ACHN (cell line): ENCODE measurements at regions not wholly inside any gene's neighbourhood (a gene's known extent, or its start where the extent isn't known, plus 50 kb on each side); places are given as distances from the start of the nearest gene placed in this dataset.

Source experiments
- DNase-seq: peaks from one replicate; pipeline ENCODE4 v3.0.0-alpha.2; 2015
- in situ Hi-C: cut with HindIII; loops from 2 replicates; pipeline ENCODE4 v1.10.0; 2017; ENCODE audit warnings: low sequenced_read_pairs, low pct_ligation_motif_present, low pct_unique_long_range_greater_than_20kb

DNA sequence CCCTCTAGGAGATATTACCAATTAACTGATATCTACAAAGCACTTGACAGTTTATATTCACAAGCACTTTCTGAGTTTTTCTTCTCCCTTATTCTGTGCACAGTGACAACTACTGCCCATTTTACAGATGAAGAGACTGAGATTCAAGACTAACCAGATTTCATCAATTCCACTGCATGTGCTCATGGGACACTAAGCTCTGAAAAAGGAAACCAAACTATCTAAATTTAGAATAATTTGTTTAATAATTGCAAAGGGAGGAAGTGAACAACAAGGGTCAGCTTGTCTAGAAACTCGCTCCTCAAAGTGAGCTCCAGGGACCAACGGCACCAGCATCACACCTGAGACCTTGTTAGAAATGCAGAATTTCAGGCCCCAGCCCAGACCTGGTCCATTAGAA is 50.8 kb upstream of the MYLIP start:
- in situ Hi-C loops = no loop called here

DNA sequence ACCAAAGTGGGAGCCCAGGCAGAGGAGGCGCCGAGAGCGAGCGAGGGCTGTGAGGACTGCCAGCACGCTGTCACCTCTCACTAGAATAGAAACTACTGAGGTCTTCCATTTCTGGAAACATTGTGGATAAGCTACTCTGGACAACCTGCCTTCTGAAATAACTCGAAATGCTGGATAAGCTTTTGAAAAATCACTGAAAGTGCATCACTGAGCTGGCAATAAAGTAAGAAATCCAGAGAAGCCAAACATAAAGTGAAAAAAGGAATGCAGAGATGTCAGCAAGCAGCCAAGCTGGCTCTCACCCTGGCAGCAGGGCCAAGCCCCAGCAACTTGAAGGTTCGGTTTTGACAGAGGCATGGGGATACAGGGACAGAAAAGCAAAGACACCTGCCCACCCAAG is 59.2 kb upstream of the MYLIP start:
- in situ Hi-C loops = no loop called here
- DNase-seq = no peak

More for the DNA sequence above, 50.8 kb upstream of the MYLIP start:
- DNase-seq = no peak

DNA sequence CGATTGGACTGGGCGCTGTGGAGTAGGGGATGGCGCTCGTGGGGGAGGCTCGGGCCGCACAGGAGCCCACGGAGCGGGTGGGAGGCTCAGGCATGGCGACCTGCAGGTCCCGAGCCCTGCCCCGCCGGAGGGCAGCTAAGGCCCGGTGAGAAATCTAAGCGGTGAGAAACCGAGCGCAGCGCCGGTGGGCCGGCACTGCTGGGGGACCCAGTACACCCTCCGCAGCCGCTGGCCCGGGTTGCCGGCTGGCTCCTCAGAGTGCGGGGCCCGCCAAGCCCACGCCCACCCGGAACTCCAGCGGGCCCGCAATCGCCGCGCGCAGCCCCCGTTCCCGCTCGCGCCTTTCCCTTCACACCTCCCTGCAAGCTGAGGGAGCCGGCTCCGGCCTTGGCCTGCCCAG is 59.7 kb upstream of the MYLIP start:
- no peak for DNase-seq
- in situ Hi-C loops = no loop called here

DNA sequence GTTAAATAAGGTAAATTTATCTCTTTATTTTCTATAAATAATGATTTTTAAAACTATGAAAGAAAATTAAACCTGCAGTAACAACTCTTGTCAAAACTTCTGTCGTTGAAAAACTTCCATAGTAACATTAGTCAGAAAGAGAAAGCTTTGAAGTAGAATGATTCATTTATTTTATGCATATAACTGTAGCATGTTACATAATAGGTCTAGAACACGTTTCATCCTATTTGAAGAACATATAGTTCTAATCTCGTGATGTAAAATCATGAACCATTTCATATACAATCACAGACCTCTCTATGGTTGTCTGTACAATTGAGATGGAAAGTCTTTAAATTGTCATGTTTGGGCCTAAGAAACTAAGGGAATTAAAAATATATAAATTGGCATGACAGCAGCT is 61.3 kb upstream of the MYLIP start:
- in situ Hi-C loops = no loop called here
- no peak for DNase-seq

- DNase-seq = no peak
- in situ Hi-C loops = no loop called here
Observed at GRCh38 chr6:16064671-16065072, 64.2 kb upstream of the MYLIP start.

GRCh38 chr6:16063580-16063979 is 65.3 kb upstream of the MYLIP start:
- DNase-seq = no peak
- in situ Hi-C loops = no loop called here

DNA sequence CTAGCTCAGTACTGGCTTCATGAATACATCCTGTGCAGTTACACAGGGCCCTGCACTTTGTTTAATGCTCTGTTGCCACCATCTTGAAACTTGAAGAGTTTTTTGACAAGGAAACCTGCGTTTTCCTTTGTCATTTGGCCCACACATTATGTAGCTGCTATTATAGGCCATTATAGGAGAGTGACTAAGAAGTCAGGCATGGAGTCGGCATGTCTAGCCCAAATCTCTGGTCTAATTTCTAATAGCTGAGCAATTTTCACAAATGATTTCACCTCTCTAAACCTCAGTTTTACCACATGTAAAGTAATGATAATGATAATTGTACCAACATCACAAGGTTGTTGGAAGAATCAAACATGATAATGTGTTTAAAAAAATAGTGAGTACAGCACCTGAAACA is 67.1 kb upstream of the MYLIP start:
- no peak for DNase-seq
- in situ Hi-C loops = no loop called here

DNA sequence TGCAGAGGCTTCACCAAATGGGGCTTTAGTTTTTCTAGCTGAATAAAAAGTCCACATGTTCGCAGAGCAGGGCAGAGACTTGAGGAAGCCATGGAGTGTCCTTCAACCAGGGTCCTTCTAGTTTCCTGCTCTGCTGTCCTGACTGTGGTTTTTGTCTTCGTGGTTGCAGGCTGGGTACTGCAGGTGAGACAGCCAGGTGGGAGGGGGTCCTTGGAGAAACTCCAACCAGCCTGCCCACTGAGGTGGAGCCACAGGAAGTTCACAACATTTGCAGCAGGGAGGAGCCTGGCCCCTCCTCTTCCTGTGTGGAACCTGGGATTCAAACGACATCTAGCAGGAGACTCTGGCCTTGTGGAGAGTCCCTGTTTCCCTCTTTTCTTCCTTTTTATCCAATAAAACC is 68.8 kb upstream of the MYLIP start:
- in situ Hi-C loops = no loop called here
- no peak for DNase-seq

DNA sequence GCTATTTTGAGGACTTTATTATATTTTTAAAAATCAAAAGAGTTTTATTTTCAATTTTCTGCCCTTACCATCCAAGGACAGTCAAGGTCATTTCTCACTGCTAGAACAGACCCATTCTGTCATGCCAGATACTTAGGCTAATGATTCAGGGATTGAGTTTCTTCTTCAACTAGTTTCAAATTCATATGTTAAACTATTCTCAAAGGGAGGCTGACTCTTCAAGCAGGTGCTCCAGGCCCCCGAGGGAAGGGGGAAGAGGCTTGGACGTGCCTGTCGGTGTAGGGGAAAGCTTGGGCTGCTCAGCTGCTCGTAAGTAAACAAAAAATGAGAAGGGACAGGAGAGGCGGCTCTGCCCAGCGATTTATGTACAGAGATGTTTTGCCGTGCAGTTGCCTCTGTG is 69.4 kb upstream of the MYLIP start:
- in situ Hi-C loops = no loop called here
- no peak for DNase-seq

DNA sequence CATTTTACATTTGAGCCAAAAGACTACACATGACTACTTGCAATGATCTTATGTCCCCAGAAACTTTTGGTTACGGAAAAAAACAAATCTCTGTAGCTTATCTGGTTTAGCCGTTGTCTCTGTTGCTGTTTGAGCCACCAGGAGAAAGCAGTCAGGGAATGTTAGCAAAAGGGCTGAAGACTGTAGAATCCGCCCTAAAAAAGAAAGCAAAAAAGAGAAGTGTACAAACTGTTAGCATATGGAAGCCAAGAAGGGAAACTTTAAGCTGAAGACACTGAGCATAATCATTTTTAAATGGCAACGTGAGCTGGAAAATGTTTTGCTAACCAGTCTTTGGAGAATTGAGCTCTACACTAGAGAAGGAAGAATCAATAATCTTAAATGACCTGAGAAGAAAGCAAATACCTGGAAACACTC is 69.9 kb upstream of the MYLIP start:
- in situ Hi-C loops = no loop called here
- DNase-seq = no peak

- in situ Hi-C loops = no loop called here
- DNase-seq = no peak
Observed at GRCh38 chr6:16058201-16058928, 70.5 kb upstream of the MYLIP start.

GRCh38 chr6:16057446-16057845 is 71.4 kb upstream of the MYLIP start:
- in situ Hi-C loops = no loop called here
- no peak for DNase-seq

- DNase-seq = no peak
- in situ Hi-C loops = no loop called here
Observed at GRCh38 chr6:16056263-16056870, 72.5 kb upstream of the MYLIP start.

DNA sequence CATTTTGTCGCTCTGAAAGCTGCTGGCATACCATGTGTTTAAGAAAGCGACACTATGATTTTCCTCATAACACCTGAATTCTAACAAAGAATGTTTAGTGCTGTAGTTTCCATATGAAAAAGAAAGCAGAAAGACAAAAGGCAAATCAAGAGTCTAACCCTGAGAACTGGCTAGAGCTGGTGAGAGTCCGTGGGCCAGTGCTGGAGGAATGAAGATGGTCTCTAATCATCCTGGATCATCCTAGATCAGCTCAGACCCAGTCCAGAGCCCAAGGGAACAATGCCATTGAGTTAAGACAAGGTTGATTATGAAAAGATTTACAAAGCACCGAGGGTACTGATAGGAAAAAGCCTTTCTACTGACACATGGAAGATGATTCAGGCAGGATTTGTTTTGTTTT is 73.0 kb upstream of the MYLIP start:
- in situ Hi-C loops = no loop called here
- no peak for DNase-seq

DNA sequence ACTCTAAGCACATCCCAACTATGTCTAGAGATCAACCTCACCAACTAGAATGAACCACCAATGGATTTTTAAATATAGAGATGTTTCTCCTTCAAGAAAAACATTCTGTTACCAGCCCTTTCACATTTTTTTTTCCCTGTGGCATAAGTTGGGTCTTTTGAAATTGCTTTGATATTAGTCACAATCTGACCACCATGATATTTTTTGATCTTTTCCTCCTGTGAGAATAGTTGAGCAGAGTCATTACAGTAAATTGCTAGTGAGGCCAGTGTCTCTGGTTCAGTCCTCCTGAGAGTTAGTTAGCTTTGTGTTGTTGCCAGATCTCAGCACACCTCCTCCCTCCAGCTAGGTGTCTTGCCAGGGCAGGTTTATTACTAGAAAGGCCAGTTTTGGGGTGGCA is 79.7 kb upstream of the MYLIP start:
- DNase-seq = no peak
- in situ Hi-C loops = no loop called here

GRCh38 chr6:16048221-16048620 is 80.7 kb upstream of the MYLIP start:
- no peak for DNase-seq
- in situ Hi-C loops = no loop called here

DNA sequence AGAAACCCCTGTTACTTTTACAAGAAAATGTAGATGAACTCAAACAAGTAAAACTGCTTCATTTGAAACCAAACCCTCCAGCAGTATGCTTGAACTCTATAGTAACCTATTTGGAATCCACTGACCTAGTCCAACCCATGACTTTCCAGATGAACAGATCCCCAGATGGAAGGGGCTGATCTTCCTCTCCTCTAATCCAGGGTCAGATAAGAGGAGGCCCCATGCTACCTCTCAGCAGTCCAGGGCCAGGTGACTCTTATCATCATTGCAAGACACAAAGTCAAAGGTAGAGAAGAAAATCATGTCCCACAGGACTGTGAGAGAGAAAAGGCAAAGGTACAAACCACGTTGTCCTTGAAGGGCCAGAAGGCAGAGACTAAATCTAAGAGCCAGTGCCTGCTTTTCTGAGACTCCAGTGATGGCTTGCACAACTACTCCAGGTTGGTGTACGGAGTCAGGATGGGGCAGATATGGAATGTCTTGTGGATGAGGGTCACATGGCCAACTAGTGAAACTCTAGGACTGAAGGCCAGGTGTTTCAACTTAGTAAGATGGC is 81.4 kb upstream of the MYLIP start:
- DNase-seq = no peak
- in situ Hi-C loops = no loop called here

- in situ Hi-C loops = no loop called here
- no peak for DNase-seq
Observed at GRCh38 chr6:16045238-16045637, 83.6 kb upstream of the MYLIP start.

GRCh38 chr6:16044211-16044643 is 84.7 kb upstream of the MYLIP start:
- in situ Hi-C loops = no loop called here
- no peak for DNase-seq
